ENCODE measurements at regions not wholly inside any gene's neighbourhood (a gene's known extent, or its start where the extent isn't known, plus 50 kb on each side); places are given as distances from the start of the nearest gene placed in this dataset.

DNA sequence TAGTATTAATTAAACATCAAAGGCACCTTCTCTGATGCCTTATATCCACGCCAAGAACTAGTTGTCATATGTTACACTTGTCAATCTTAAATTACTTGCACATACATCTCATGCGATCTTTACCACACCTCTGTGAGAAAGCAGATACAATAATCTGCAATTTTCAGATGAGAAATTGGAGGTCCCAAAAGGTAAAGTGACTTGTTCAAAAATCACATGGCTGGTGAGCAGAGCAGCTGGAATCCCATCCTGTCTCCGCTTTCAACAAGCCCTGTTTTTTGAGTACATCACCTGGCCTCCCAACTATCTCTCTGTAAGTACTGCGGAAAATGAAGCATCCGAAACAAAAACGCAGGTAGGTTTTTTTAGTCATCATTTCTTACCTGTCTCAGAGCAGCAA is 203.4 kb upstream of the FOXN3 start:
- TF ChIP-seq, protein P1, sequence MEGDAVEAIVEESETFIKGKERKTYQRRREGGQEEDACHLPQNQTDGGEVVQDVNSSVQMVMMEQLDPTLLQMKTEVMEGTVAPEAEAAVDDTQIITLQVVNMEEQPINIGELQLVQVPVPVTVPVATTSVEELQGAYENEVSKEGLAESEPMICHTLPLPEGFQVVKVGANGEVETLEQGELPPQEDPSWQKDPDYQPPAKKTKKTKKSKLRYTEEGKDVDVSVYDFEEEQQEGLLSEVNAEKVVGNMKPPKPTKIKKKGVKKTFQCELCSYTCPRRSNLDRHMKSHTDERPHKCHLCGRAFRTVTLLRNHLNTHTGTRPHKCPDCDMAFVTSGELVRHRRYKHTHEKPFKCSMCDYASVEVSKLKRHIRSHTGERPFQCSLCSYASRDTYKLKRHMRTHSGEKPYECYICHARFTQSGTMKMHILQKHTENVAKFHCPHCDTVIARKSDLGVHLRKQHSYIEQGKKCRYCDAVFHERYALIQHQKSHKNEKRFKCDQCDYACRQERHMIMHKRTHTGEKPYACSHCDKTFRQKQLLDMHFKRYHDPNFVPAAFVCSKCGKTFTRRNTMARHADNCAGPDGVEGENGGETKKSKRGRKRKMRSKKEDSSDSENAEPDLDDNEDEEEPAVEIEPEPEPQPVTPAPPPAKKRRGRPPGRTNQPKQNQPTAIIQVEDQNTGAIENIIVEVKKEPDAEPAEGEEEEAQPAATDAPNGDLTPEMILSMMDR (conservative IDR thresholded peaks at IDR 0.05), result no peak
- TF ChIP-seq ZFX (IDR thresholded peaks at IDR 0.05), result no peak
